HG03159 (cell line): ENCODE measurements at regions not wholly inside any gene's neighbourhood (a gene's known extent, or its start where the extent isn't known, plus 50 kb on each side); places are given as distances from the start of the nearest gene placed in this dataset.
"Not testable (repeated sequence)": the region's sequence is repeated elsewhere in the genome, so short reads cannot be mapped to it uniquely, and the experiment has no call there.

Experiments
- ATAC-seq: cut with Tn5 transposase; IDR thresholded peaks from one replicate; pipeline ENCODE4 v1.9.1; 2021; ENCODE audit warnings: mild to moderate bottlenecking, moderate library complexity; ENCODE audit not compliant: unreplicated experiment

- ATAC-seq: not testable (repeated sequence)
Measured at GRCh38 chr14:53242898-53243297, 89.8 kb upstream of the DDHD1 start.

- no peak for ATAC-seq
Measured at GRCh38 chr14:53237488-53237887, 84.4 kb upstream of the DDHD1 start.

GRCh38 chr14:53236708-53237107 is 83.6 kb upstream of the DDHD1 start:
- no peak for ATAC-seq

- ATAC-seq: no peak
Measured at GRCh38 chr14:53231171-53231570, 78.0 kb upstream of the DDHD1 start.

- ATAC-seq: no peak
Measured at GRCh38 chr14:53228966-53229365, 75.8 kb upstream of the DDHD1 start.

- no peak for ATAC-seq
Measured at GRCh38 chr14:53227154-53227718, 74.1 kb upstream of the DDHD1 start.

GRCh38 chr14:53226553-53226952 is 73.4 kb upstream of the DDHD1 start:
- ATAC-seq: no peak

- ATAC-seq: no peak
Measured at GRCh38 chr14:53220914-53221313, 67.8 kb upstream of the DDHD1 start.

GRCh38 chr14:53218161-53218560 is 65.0 kb upstream of the DDHD1 start:
- no peak for ATAC-seq

GRCh38 chr14:53217316-53217994 is 64.3 kb upstream of the DDHD1 start:
- ATAC-seq: peak; percentile 98

- not testable (repeated sequence) for ATAC-seq
Measured at GRCh38 chr14:53216955-53217315, 63.8 kb upstream of the DDHD1 start.

GRCh38 chr14:53216478-53216877 is 63.4 kb upstream of the DDHD1 start:
- ATAC-seq: not testable (repeated sequence)

- no peak for ATAC-seq
Measured at GRCh38 chr14:53215101-53215500, 62.0 kb upstream of the DDHD1 start.

GRCh38 chr14:53214384-53214783 is 61.3 kb upstream of the DDHD1 start:
- no peak for ATAC-seq

- no peak for ATAC-seq
Measured at GRCh38 chr14:53213761-53214160, 60.6 kb upstream of the DDHD1 start.

GRCh38 chr14:53209370-53209769 is 56.2 kb upstream of the DDHD1 start:
- no peak for ATAC-seq
